Heart left ventricle (tissue), 16 donors: ENCODE measurements at regions not wholly inside any gene's neighbourhood (a gene's known extent, or its start where the extent isn't known, plus 50 kb on each side); places are given as distances from the start of the nearest gene placed in this dataset.
A peak's percentile ranks its signal among the peaks of the same experiment; 100 is the strongest.

ENCODE experiments used
- ATAC-seq, 4 donors: fragments of 200-7000 bp; cut with Tn5 transposase; one replicate each; pipeline ENCODE4 v1.9.1; 2020 to 2022; ENCODE audit warnings: moderate library complexity in 4 of 4, mild to moderate bottlenecking in 3 of 4, moderate number of reproducible peaks in 1 of 4
- DNase-seq, 5 donors: peaks; one replicate each; pipeline ENCODE4 v3.0.0-alpha.2; 2020
- H3K27ac ChIP-seq, 12 donors: fragments of 200-600 bp; sonication (generic) in 4 of 12; one replicate each; pipeline versions ENCODE4 v1.5.0 to v1.8.0; 2016 to 2022; ENCODE audit warnings: mild to moderate bottlenecking in 2 of 12
- H3K27me3 ChIP-seq, 9 donors: fragments of 200-600 bp; sonication (generic) in 2 of 9; one replicate each; pipeline versions ENCODE4 v1.5.1 to v1.8.0; 2016 to 2022; ENCODE audit warnings: mild to moderate bottlenecking in 3 of 9
- H3K36me3 ChIP-seq, 9 donors: fragments of 200-600 bp; sonication (generic) in 2 of 9; one replicate each; pipeline versions ENCODE4 v1.5.0 to v1.8.0; 2018 to 2022; ENCODE audit warnings: mild to moderate bottlenecking in 2 of 9
- H3K4me1 ChIP-seq, 12 donors: fragments of 200-600 bp; sonication (generic) in 4 of 12; one replicate each; pipeline versions ENCODE4 v1.5.0 to v1.8.0; 2016 to 2022; ENCODE audit warnings: mild to moderate bottlenecking in 3 of 12
- H3K4me3 ChIP-seq, 12 donors: fragments of 200-600 bp; sonication (generic) in 4 of 12; one replicate each; pipeline versions ENCODE4 v1.5.0 to v1.8.0; 2017 to 2022; ENCODE audit warnings: mild to moderate bottlenecking in 9 of 12, moderate library complexity in 4 of 12
- H3K9me3 ChIP-seq, 12 donors: fragments of 200-600 bp; sonication (generic) in 4 of 12; one replicate each; pipeline versions ENCODE4 v1.5.0 to v1.8.0; 2016 to 2022; ENCODE audit warnings: mild to moderate bottlenecking in 1 of 12
- POLR2A ChIP-seq, 2 donors: fragments of 450-650 bp; IDR thresholded peaks; one replicate each; pipeline ENCODE4 v1.6.1; 2017; ENCODE audit warnings: antibody characterized with exemption in 2 of 2, mild to moderate bottlenecking in 2 of 2, moderate library complexity in 2 of 2
- WGBS, 4 donors: extraction: QIAGEN DNeasy Blood & Tissue Kit in 2 of 4; methylation state at CpG; one replicate each; pipeline versions ENCODE4 v1.1.5 to v1.1.7; 2013 to 2018; 5-methylcytosine and 5-hydroxymethylcytosine counted together
- intact Hi-C, 10 donors: fragments of 100-400 bp; cut with DNase I; formaldehyde crosslinking; loops; one replicate each; pipeline versions ENCODE4 v1.11.1 to v1.14.2; 2022
- TF ChIP-seq, protein P1 (sequence below), 12 donors: fragments of 200-600 bp; sonication (generic) in 4 of 12; IDR thresholded peaks; one replicate each; pipeline versions ENCODE4 v1.5.0 to v1.8.0; 2018 to 2022; ENCODE audit warnings: antibody characterized with exemption in 12 of 12, mild to moderate bottlenecking in 5 of 12
- donor health status: ischemic (EF 13 %, LVEDD 7.1; RV severe dilation, severe dysfunction).
- donor health status: healthy with polysubstance abuse.
- donor health status: DM: no; HTN: yes; CAD: no.
- donor health status: DM: no; HTN: no; CAD: no.
- donor health status: ischemic (EF 25% LVEDD 6.9; RV normal size, moderate dysfunction).
- donor health status: ischemic (EF 25% LVEDD 5.7; RV mildly dilated, moderate dysfunction).
- donor health status: healthy.
- donor health status: DM: yes; HTN: yes; CAD: no.
- donor health status: ischemic (EF 35%, LVEDD 5.7; RV mildly dilated, moderate dysfunction).
- donor health status: nonischemic (EF 11% LVEDD 7.7; RV severe dilation, severe dysfunction).
- donor health status: DM: yes; HTN: yes; CAD: no.
- donor health status: PGD.
- donor health status: ischemic (EF 29% LVEDD 5.4; RV normal size, mild dysfunction).
- donor health status: nonischemic (EF 23%, LVEDD 6.1; RV moderate dilation, normal function).

DNA sequence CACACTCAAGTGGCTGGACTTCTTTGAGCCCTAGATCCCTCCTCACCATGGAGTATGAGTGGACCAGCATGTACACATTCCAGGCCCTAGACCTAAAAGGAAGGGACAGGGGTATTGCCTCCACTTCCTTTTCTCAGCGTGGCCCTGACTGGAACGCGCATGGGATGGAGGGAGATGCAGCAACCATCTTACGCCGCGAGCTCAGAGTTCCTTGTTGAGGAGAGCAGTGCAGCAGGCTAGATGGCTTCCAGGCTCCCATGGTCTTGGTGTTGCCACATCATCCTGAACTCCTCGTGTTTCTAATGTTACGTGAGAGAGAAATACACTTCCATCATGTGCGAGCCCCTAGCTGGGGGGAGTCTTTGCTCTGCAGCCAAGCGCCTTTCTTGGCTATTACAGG is 61.8 kb upstream of the DIO3 start:
- Histone ChIP-seq H3K27me3 (peaks cover 0 to 67% (median 6%) of the 10 kb centered on the region in 9 donors), H3K36me3 (no peaks in the 10 kb centered on the region), H3K9me3 (peaks cover 0 to 8% (median 0%) of the 10 kb centered on the region in 12 donors), H3K4me1 (no peaks in the 10 kb centered on the region), H3K27ac (no peak overlapping the region), H3K4me3 (no peak overlapping the region)
- DNase-seq (peak in 2 of 5 donors; percentile 12 to 44), ATAC-seq (no peak)
- WGBS, 4 donors: 92 to 95% (median 93%) methylated on average over 9 to 10 of the region's 10 CpGs
- intact Hi-C loops: no loop called here
- TF ChIP-seq, protein P1, sequence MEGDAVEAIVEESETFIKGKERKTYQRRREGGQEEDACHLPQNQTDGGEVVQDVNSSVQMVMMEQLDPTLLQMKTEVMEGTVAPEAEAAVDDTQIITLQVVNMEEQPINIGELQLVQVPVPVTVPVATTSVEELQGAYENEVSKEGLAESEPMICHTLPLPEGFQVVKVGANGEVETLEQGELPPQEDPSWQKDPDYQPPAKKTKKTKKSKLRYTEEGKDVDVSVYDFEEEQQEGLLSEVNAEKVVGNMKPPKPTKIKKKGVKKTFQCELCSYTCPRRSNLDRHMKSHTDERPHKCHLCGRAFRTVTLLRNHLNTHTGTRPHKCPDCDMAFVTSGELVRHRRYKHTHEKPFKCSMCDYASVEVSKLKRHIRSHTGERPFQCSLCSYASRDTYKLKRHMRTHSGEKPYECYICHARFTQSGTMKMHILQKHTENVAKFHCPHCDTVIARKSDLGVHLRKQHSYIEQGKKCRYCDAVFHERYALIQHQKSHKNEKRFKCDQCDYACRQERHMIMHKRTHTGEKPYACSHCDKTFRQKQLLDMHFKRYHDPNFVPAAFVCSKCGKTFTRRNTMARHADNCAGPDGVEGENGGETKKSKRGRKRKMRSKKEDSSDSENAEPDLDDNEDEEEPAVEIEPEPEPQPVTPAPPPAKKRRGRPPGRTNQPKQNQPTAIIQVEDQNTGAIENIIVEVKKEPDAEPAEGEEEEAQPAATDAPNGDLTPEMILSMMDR (IDR thresholded peaks at IDR 0.05): no peak
- TF ChIP-seq POLR2A (IDR thresholded peaks at IDR 0.05): no peak

GRCh38 chr14:101500061-101500460 is 61.2 kb upstream of the DIO3 start:
- Histone ChIP-seq H3K4me1 (no peaks in the 10 kb centered on the region), H3K9me3 (peaks cover 0 to 8% (median 0%) of the 10 kb centered on the region in 12 donors), H3K4me3 (no peak overlapping the region), H3K27ac (no peak overlapping the region), H3K36me3 (no peaks in the 10 kb centered on the region), H3K27me3 (peaks cover 0 to 64% (median 6%) of the 10 kb centered on the region in 9 donors)
- no peak for ATAC-seq
- WGBS, 4 donors: 71 to 81% (median 79%) methylated on average over 7 of the region's 7 CpGs
- intact Hi-C loops: no loop called here
- DNase-seq: no peak
- no peak for TF ChIP-seq POLR2A (IDR thresholded peaks at IDR 0.05)
- TF ChIP-seq, protein P1 (IDR thresholded peaks at IDR 0.05): no peak

GRCh38 chr14:101500681-101501080 is 60.6 kb upstream of the DIO3 start:
- ATAC-seq (no peak), DNase-seq (no peak)
- H3K36me3 ChIP-seq: no peaks in the 10 kb centered on the region
- peaks cover 0 to 60% (median 6%) of the 10 kb centered on the region in 9 donors for H3K27me3 ChIP-seq
- intact Hi-C loops: no loop called here
- TF ChIP-seq, protein P1 (IDR thresholded peaks at IDR 0.05): no peak
- TF ChIP-seq POLR2A (IDR thresholded peaks at IDR 0.05): no peak
- 73 to 88% (median 77%) methylated on average over 3 to 4 of the region's 4 CpGs for WGBS, 4 donors
- H3K4me3 ChIP-seq: no peak overlapping the region
- peaks cover 0 to 8% (median 0%) of the 10 kb centered on the region in 12 donors for H3K9me3 ChIP-seq
- H3K27ac ChIP-seq: no peak overlapping the region
- no peaks in the 10 kb centered on the region for H3K4me1 ChIP-seq

GRCh38 chr14:101501341-101501740 is 60.0 kb upstream of the DIO3 start:
- TF ChIP-seq POLR2A (IDR thresholded peaks at IDR 0.05): no peak
- no peak overlapping the region for H3K27ac ChIP-seq
- 45 to 54% (median 48%) methylated on average over 18 of the region's 18 CpGs for WGBS, 4 donors
- no peaks in the 10 kb centered on the region for H3K4me1 ChIP-seq
- intact Hi-C loops: no loop called here
- H3K4me3 ChIP-seq: no peak overlapping the region
- no peak for ATAC-seq
- no peaks in the 10 kb centered on the region for H3K36me3 ChIP-seq
- peaks cover 0 to 8% (median 0%) of the 10 kb centered on the region in 12 donors for H3K9me3 ChIP-seq
- peaks cover 0 to 54% (median 5%) of the 10 kb centered on the region in 9 donors for H3K27me3 ChIP-seq
- DNase-seq: peak in 2 of 5 donors; percentile 6 to 14
